ENCODE measurements at regions not wholly inside any gene's neighbourhood (a gene's known extent, or its start where the extent isn't known, plus 50 kb on each side); places are given as distances from the start of the nearest gene placed in this dataset.

- no peak for DNase-seq
Measured at GRCh38 chr2:144240656-144241339, 279.1 kb downstream of the ZEB2 start.

- no peak for DNase-seq
Measured at GRCh38 chr2:144239726-144240125, 280.2 kb downstream of the ZEB2 start.

GRCh38 chr2:144239306-144239705 lies 280.6 kb downstream of the ZEB2 start:
- no peak for DNase-seq

DNA sequence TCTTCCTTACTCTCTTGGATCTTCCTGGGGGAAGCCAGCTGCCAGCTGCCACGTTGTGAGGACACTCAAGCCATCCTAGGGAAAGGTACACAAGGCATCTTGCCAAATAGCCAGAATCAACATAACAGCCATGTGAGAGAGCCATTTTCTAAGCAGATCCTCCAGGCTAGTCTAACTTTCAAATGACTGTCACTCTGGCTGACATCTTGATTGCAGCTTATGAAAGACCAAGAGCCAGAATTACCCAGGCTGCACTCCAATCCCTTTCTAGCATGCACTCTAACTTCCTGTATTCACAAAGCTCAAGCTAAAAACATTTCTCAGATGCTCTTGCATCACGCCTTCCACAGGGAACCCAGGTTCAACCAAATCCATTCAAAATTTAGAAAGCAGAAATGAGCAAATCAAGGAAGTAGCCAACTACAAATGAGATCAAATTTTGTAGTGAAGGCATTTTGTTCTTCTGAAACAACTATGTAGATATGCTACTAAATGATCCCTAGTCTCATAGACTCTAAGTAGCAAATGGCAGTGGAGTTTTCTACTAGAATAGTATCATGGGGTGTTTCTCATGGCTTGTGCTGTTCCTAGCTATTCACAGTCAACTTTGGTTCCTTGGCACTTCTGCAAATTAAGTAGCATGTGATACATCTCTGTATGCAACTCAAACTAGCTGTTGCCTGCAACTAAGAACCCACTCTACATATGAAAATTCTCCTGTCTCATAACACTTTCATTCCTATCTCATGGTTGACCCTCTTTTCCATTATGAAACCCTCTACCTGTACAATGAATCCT lies 281.9 kb downstream of the ZEB2 start:
- peak; percentile 85 for DNase-seq

DNA sequence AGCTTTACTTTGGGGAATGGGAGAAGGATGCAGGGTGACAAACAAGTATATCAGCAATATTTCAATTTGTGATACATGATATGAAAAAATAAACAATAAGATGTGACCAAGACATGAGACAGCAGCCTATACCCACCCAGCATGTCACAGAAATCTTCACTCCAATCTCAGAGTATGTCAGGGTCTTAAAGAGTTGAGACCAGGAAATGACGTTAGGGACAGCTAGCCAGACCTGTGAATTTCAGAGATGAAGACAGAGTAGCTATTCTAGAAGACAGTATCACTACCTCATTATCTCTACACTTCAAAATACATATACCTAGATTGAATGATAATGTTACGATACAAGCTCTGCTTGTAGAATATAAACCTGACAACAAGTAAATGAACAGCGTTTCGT lies 282.8 kb downstream of the ZEB2 start:
- DNase-seq: no peak

DNA sequence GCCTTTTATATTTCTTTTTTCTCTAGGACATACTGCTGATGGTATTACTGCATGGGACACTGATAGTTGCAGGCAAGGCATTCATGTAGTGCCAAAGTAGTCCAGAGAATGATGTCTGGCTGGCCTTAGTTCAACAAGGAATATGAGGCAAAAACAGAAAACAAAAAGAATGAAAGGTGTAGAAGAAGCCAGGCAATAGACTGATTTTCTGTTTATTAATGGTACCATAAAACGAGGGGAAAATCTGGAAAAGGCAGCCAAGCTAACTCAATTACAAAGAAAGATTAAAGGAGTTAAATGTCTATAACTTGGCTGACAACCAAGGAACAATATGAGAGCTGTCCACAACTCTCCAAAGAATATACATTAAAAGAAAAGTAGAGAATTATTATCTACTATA lies 284.9 kb downstream of the ZEB2 start:
- DNase-seq: no peak

DNA sequence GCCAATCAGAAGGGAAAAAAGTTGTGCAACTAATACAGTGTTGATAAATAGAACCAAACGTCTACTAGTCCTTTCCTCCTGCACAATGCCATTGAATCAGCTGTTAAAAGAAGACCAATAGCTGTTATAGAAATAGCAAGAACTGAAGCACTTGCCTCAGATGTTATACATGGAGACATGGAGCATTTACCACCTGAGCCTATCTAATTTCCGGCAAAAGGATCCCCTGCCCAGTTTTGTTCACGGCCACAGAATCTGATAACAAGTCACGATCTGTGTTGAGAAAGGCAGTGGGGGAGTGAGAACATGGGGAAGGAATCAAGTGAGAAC lies 285.4 kb downstream of the ZEB2 start:
- DNase-seq: peak; percentile 82

- no peak for DNase-seq
Measured at GRCh38 chr2:144233733-144234541, 286.0 kb downstream of the ZEB2 start.

DNA sequence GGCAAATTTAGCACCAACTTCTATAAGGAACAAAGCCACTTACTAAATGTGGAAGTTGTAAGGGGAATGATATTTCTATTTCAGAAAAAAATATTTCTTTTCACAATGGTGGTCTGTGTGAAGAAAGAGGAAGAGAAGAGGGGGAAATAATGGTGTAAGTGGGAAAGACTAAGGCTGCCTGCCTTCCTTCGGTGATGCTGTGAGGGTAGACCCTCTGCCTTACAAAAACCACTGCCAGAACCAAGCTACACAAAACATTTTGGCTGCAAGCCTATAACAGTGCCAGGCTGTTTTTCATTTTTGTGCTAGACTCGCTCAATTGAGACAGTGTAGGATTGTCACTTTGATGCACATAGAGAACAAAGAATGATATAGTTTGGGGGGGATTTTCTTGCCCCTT lies 286.6 kb downstream of the ZEB2 start:
- DNase-seq: no peak

DNA sequence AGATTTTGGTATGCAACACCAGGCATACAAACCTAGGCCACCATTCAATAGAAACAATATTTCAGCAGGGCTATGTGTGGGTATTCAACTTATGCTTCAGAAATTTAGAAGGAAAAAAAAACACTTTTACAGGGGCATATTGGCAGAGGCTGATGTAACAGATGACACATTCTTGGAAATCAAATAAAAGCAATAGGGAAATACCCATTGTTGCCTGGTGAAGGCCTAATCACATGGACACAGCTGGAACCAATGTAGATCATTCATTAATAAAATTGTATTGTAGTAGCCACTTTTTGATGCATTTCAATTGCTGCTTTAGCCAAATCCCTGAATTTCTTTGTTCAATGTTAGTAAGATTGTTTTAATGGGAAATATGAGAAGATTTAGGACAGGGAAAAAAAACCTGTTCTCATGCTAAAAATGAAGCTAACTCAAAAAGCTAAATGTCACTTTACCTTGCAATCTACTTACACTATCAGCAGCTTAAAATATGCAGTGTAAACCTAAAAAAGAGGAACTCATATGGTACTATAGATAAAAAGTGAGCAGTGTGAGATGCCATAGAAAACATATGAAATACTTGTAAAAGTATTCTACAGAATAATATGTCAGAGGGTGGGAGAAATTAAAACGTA lies 289.4 kb downstream of the ZEB2 start:
- peak; percentile 95 for DNase-seq

DNA sequence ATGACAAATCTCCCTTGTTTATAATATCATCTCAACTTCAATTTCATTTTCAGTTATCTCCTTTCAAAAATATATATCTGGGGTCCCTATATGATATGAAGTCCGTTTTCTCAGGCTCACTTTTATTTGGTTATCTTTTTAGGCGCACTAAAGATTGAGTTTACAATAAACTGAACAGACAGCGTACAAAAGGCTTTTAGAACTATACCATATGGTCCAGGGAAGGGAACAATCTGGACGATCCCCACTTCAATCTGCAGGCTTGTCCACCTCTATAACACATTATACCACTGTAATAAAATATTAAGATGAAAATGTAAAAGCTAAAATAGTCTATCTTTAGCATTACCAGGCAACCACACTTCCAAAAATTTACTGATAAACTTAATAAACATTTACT lies 289.9 kb downstream of the ZEB2 start:
- DNase-seq: no peak

DNA sequence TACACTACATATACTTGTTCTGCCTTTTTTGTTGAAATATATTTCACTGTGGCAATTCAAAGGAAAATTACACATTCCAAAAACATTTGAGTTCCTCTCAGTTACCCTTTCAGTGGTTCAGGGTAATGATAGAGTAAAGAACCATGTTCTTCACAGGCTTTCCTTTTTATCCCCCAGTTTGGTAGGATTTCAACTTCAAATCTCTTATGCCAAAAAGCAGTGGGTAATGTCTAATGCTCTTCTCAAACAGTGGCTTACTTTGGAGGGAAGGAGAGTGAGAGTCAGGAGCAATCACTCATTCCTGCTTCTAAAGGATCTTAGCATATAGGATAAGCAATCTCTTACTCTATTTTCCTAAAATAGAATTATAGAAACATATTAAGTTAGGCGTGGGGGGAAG lies 290.6 kb downstream of the ZEB2 start:
- DNase-seq: peak; percentile 64

DNA sequence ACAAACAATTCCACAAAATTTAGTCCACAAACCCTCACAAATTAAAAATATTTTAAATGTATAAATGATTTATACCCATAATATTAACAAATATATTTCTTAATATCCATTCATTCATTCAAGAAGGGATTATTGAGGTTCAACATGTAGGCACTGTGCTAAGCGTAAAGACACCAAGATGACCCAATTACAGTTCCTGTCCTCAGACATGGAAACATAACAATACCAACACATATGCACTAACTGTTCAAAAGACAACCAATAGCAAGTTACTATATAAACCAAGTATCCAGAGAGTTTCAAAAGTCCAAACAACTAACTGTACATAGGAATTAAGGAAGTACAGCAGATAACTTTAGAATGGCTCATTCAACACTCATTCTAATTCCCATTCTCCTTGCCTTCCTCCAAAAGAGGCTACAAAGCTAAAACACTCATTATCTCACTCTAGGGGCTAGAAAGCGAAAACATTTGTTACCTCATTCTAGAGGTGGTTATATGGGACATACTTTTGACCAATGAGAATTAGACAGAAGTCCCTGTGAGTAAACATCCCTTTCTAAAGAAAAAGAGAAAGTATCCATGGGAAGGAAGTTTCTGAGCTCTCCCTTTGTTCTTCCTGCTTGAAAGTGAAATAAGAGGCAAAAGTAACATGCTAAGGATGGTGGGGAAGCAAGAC lies 292.4 kb downstream of the ZEB2 start:
- peak; percentile 74 for DNase-seq

GRCh38 chr2:144225076-144225475 lies 294.8 kb downstream of the ZEB2 start:
- peak; percentile 57 for DNase-seq

DNA sequence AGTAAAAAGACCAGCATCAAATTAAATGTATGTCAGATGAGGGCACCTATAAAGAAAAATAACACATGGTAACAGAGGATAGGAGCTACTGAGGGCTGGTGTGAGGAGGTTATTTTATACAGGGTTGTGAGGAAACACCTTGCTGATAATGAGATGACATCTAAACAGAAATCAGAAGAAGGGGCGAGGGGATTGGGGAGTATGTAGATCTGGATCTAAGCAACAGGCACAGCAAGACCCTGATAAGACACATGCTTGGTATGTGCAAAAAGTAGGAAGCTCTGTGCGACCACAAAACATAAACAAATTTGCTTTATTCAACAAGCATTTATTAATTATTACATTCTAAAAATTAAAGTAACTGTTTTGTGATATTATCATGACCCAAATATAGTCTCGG lies 295.4 kb downstream of the ZEB2 start:
- peak; percentile 41 for DNase-seq

- DNase-seq: no peak
Measured at GRCh38 chr2:144219979-144220378, 299.9 kb downstream of the ZEB2 start.

- no peak for DNase-seq
Measured at GRCh38 chr2:144217853-144218633, 301.9 kb downstream of the ZEB2 start.

DNA sequence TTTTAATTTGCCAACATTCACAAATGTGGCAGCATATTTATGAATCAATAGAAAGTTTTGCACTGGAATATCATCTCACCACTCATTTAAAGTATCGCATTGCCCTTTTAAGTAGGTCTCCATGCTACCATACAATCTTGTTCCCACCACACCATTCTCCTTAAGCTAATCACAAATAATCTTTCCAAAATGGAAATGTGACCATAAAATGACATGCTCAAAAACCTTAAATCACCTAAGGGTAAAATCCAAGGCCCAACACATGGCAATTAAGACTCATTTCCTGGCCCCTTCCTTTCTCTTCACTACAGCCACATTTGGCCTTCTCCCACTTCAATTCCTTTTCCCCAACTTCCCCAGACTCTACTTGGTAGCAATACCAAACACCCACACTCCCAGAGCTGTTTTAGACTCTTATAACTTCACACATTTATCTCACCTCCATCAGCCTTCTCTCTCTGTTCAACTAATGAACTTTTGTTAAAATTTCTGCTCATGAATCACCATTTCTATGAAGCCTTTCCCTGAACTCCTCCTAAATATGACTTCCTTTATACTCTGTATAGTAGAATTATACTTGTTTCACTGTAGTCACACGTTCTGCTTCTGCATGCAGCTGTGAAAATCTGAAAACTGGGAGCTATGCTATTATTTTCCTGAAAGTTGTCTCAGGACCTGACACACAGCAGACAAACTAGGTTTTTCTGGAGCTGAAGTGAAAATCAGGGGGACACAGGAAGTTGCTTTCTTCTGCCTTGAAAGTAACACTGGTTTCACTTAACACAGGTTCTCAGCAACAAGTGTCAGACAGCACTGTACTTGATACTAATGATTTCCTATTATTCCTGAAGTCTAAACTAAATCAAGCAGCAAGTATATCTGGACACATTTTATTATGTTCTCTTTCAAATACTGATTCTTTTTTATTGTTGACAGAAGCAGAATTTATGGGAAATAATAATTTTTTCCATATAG lies 303.9 kb downstream of the ZEB2 start:
- peak; percentile 72 for DNase-seq

DNA sequence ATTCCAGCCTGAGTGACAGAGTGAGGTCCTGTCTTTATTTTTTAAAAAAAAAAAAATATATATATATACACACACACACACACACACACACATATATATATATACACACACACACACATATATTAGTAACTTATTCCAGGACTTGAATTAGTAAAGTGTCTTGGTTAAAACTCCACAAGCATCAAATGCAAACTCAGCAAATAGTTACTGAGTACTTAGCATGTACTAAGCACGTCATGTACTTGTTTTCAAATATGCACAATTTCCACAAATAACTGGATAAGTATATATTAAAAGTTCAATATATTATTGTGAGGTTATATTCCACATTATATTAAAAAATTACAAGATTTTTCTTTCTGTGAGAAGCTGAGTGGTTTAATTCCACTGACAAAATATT lies 304.7 kb downstream of the ZEB2 start:
- DNase-seq: no peak

DNA sequence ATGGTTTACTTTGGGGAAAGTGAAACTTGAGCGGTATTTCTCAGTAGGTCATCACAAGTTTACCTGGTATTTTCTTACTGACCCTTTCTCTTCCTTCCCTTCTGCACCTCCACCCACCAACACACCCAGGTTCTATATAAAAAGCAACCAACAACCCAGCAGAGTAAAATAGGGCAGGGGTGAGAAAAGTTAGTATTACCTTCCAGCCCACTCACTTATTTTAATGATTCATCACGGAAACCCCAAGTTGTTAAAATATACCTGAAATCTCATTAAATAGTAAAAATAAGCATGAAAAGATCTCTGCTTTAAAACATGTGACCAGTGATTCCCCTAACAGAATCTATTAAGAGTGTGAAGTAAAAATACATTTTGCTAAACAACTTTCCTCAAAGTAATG lies 306.1 kb downstream of the ZEB2 start:
- no peak for DNase-seq

DNA sequence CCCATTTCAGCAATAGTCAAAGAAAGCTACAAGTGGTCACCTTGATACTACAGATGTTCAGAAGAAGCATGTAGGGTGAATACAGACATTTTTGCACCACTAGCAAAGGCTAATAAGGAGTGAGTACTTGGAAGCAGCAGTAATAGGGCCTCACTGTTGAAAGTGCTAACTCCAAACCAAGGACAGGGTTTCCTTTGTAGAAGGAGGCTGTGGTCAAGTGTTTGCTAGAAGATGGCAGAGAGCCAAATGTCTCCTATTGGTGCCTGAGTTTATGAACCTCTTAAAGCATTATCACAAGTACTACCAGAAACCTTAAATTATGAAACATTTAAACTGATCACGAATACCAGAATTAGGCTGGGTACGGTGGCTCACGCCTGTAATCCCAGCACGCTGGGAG lies 308.1 kb downstream of the ZEB2 start:
- DNase-seq: peak; percentile 78
